Neural progenitor cell (in vitro differentiated cells): ENCODE measurements at regions not wholly inside any gene's neighbourhood (a gene's known extent, or its start where the extent isn't known, plus 50 kb on each side); places are given as distances from the start of the nearest gene placed in this dataset.
"Not testable (repeated sequence)": the region's sequence is repeated elsewhere in the genome, so short reads cannot be mapped to it uniquely, and the experiment has no call there.

ENCODE experiments used
- EZH2 ChIP-seq: fragments of 200-600 bp; sonication (generic); IDR thresholded peaks from 2 replicates; pipeline ENCODE4 v1.6.1; 2017; ENCODE audit warnings: antibody characterized with exemption, mild to moderate bottlenecking, moderate library complexity
- EZH2phosphoT487 ChIP-seq: fragments of 200-600 bp; sonication (generic); IDR thresholded peaks from 2 replicates; pipeline ENCODE4 v1.6.1; 2017; ENCODE audit warnings: antibody characterized with exemption
- TF ChIP-seq, protein P1 (sequence below): fragments of 200-600 bp; sonication (generic); IDR thresholded peaks from 2 replicates; pipeline ENCODE4 v1.5.1; 2017; ENCODE audit warnings: antibody characterized with exemption, mild to moderate bottlenecking

DNA sequence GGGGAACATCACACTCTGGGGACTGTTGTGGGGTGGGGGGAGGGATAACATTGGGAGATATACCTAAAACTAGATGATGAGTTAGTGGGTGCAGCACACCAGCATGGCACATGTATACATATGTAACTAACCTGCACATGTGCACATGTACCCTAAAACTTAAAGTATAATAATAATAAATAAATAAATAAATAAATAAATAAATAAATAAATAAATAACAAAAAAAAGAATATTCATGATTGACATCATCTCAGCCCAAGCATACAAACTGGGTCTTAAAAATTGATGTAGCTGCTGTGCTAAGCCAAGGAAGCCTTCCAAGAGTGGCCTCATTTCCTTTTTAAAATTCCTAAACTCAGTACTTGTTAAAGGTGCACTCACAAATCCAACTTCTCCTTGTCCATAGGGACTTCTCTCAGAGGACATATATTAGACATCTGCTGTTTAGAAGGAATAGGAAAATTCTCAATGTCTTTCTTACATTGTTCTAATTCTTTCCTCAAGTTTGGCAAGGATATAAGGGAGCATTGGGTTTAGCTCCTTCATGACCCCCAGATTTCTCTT is 1235.4 kb downstream of the CNTNAP5 start:
- TF ChIP-seq, protein P1, sequence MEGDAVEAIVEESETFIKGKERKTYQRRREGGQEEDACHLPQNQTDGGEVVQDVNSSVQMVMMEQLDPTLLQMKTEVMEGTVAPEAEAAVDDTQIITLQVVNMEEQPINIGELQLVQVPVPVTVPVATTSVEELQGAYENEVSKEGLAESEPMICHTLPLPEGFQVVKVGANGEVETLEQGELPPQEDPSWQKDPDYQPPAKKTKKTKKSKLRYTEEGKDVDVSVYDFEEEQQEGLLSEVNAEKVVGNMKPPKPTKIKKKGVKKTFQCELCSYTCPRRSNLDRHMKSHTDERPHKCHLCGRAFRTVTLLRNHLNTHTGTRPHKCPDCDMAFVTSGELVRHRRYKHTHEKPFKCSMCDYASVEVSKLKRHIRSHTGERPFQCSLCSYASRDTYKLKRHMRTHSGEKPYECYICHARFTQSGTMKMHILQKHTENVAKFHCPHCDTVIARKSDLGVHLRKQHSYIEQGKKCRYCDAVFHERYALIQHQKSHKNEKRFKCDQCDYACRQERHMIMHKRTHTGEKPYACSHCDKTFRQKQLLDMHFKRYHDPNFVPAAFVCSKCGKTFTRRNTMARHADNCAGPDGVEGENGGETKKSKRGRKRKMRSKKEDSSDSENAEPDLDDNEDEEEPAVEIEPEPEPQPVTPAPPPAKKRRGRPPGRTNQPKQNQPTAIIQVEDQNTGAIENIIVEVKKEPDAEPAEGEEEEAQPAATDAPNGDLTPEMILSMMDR = not testable (repeated sequence)
- not testable (repeated sequence) for TF ChIP-seq EZH2, EZH2phosphoT487
